ENCODE measurements at regions not wholly inside any gene's neighbourhood (a gene's known extent, or its start where the extent isn't known, plus 50 kb on each side); places are given as distances from the start of the nearest gene placed in this dataset.

- TF ChIP-seq, protein P1, sequence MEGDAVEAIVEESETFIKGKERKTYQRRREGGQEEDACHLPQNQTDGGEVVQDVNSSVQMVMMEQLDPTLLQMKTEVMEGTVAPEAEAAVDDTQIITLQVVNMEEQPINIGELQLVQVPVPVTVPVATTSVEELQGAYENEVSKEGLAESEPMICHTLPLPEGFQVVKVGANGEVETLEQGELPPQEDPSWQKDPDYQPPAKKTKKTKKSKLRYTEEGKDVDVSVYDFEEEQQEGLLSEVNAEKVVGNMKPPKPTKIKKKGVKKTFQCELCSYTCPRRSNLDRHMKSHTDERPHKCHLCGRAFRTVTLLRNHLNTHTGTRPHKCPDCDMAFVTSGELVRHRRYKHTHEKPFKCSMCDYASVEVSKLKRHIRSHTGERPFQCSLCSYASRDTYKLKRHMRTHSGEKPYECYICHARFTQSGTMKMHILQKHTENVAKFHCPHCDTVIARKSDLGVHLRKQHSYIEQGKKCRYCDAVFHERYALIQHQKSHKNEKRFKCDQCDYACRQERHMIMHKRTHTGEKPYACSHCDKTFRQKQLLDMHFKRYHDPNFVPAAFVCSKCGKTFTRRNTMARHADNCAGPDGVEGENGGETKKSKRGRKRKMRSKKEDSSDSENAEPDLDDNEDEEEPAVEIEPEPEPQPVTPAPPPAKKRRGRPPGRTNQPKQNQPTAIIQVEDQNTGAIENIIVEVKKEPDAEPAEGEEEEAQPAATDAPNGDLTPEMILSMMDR (IDR thresholded peaks at IDR 0.05) = no peak
- TF ChIP-seq ZFX (IDR thresholded peaks at IDR 0.05; ENCODE audit: borderline replicate concordance) = no peak
These were observed 167.0 kb upstream of the USP25 start for GRCh38 chr21:15562748-15563147.
